PC-9 (cell line): ENCODE measurements at regions not wholly inside any gene's neighbourhood (a gene's known extent, or its start where the extent isn't known, plus 50 kb on each side); places are given as distances from the start of the nearest gene placed in this dataset.

ENCODE experiments used
- BruUV-seq: library from RNA; stranded (reverse); fragments of 400-500 nt; replicated peaks from 2 replicates; lab custom pipeline; 2021; lab: Mats Ljungman, UMichigan
- CTCF ChIA-PET: fragments of 300-600 bp; sonication (Branson Sonifier 250); formaldehyde crosslinking; loops from one replicate; lab custom pipeline; 2022; ENCODE audit warnings: antibody characterized with exemption; lab: Charles Lee
- POLR2A ChIA-PET: fragments of 300-600 bp; sonication (Branson Sonifier 250); formaldehyde crosslinking; loops from one replicate; lab custom pipeline; 2022; ENCODE audit warnings: antibody characterized with exemption; ENCODE audit not compliant: unreplicated experiment; lab: Charles Lee
- DNase-seq, 2 experiments: peaks; one replicate each; pipeline versions ENCODE4 v3.0.0 to v3.0.0-alpha.2; 2015 to 2022; ENCODE audit warnings: mixed read lengths in 1 of 2
- H2AFZ ChIP-seq: fragments of 200-600 bp; sonication (generic); 2 replicates; pipeline ENCODE4 v1.8.1; 2017; ENCODE audit warnings: antibody characterized with exemption
- H3F3A ChIP-seq: fragments of 200-600 bp; sonication (generic); 2 replicates; pipeline ENCODE4 v1.8.1; 2017; ENCODE audit warnings: antibody characterized with exemption, mild to moderate bottlenecking, low read depth; ENCODE audit not compliant: insufficient read depth
- H3K27ac ChIP-seq: fragments of 200-600 bp; sonication (generic); 2 replicates; pipeline ENCODE4 v1.6.1; 2016; ENCODE audit warnings: mixed run types
- H3K27me3 ChIP-seq: fragments of 200-600 bp; sonication (generic); 2 replicates; pipeline ENCODE4 v1.6.1; 2016; ENCODE audit warnings: low read depth, mixed run types; ENCODE audit not compliant: insufficient read depth
- H3K36me3 ChIP-seq: fragments of 200-600 bp; sonication (generic); 2 replicates; pipeline ENCODE4 v1.6.1; 2016; ENCODE audit warnings: low read depth, mixed run types
- H3K4me1 ChIP-seq: fragments of 200-600 bp; sonication (generic); replicated peaks from 2 replicates; pipeline ENCODE4 v1.6.1; 2016; ENCODE audit warnings: mixed run types; ENCODE audit not compliant: insufficient read depth
- H3K4me2 ChIP-seq: fragments of 200-600 bp; sonication (generic); 2 replicates; pipeline ENCODE4 v1.6.1; 2017; ENCODE audit warnings: mixed run types
- H3K4me3 ChIP-seq: fragments of 200-600 bp; sonication (generic); 2 replicates; pipeline ENCODE4 v1.6.1; 2016; ENCODE audit warnings: mixed run types
- H3K79me2 ChIP-seq: fragments of 200-600 bp; sonication (generic); 2 replicates; pipeline ENCODE4 v1.6.1; 2017; ENCODE audit warnings: low read depth, mixed run types
- H3K9me2 ChIP-seq: fragments of 200-600 bp; sonication (generic); 2 replicates; pipeline ENCODE4 v1.8.1; 2017; ENCODE audit warnings: mild to moderate bottlenecking; ENCODE audit not compliant: insufficient read depth
- H3K9me3 ChIP-seq: fragments of 200-600 bp; sonication (generic); 2 replicates; pipeline ENCODE4 v1.8.1; 2016; ENCODE audit warnings: low read depth; ENCODE audit not compliant: insufficient read depth
- H4K20me1 ChIP-seq: fragments of 200-600 bp; sonication (generic); 2 replicates; pipeline ENCODE4 v1.8.1; 2017; ENCODE audit not compliant: insufficient read depth
- EZH2 ChIP-seq: fragments of 200-600 bp; sonication (generic); IDR thresholded peaks from 2 replicates; pipeline ENCODE4 v1.8.0; 2017; ENCODE audit warnings: antibody characterized with exemption, low read depth
- intact Hi-C: fragments of 100-400 bp; cut with micrococcal nuclease; formaldehyde crosslinking; loops from one replicate; pipeline ENCODE4 v1.10.0; 2022; ENCODE audit not compliant: unreplicated experiment
- TF ChIP-seq, protein P1 (sequence below): fragments of 200-600 bp; sonication (generic); conservative IDR thresholded peaks from 2 replicates; pipeline ENCODE4 v1.6.1; 2017; ENCODE audit warnings: mixed run types, antibody characterized with exemption, mild to moderate bottlenecking, moderate library complexity

DNA sequence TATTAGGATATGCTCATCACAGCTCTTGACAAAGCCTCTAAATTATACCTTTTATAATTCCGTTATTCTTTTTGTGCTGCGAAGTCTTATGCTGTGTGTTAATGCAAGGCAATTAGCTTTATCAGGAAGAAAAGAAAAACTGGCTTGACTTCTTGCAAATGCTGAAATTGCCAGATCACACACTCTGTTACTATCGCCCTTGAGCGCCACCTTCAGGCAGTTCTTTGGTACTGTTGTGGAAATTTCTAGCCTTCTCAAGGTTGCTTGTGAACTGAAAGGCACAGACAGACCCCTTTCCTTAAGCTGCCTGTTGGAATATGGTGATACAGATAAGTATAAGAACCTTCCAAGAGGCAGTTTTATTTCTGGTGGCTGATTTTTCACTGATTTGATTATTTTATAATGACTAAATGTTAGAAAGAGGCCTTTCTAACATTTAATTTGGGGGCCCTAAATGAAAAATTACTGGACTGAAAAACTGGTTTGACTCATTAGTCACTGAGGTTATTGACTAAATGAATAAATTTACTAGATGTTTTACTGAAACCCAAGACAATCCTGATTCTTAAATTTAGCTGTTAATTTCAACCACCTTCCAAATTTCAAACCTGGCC, 126.2 kb upstream of the RASGRP1 start:
- Histone ChIP-seq H3K9me2 (no peaks in the 10 kb centered on the region), H3K4me3 (no peak overlapping the region), H2AFZ (no peak overlapping the region), H3K36me3 (no peaks in the 10 kb centered on the region), H3K27me3 (no peaks in the 10 kb centered on the region), H3K79me2 (no peaks in the 10 kb centered on the region), H3K27ac (no peak overlapping the region), H3F3A (no peaks in the 10 kb centered on the region), H3K4me2 (no peak overlapping the region), H3K9me3 (no peaks in the 10 kb centered on the region), H4K20me1 (no peaks in the 10 kb centered on the region), H3K4me1 (no peaks in the 10 kb centered on the region)
- TF ChIP-seq, protein P1, sequence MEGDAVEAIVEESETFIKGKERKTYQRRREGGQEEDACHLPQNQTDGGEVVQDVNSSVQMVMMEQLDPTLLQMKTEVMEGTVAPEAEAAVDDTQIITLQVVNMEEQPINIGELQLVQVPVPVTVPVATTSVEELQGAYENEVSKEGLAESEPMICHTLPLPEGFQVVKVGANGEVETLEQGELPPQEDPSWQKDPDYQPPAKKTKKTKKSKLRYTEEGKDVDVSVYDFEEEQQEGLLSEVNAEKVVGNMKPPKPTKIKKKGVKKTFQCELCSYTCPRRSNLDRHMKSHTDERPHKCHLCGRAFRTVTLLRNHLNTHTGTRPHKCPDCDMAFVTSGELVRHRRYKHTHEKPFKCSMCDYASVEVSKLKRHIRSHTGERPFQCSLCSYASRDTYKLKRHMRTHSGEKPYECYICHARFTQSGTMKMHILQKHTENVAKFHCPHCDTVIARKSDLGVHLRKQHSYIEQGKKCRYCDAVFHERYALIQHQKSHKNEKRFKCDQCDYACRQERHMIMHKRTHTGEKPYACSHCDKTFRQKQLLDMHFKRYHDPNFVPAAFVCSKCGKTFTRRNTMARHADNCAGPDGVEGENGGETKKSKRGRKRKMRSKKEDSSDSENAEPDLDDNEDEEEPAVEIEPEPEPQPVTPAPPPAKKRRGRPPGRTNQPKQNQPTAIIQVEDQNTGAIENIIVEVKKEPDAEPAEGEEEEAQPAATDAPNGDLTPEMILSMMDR, result peak; percentile 76
- no peak for TF ChIP-seq EZH2
- no TSS peak for BruUV-seq
- POLR2A ChIA-PET, result interaction anchor here (0.7 kb wide), 1 partner anchor 11 kb away, joined by 4 read pairs; no protein-coding TSS in a partner anchor
- CTCF ChIA-PET, result interaction anchor here (0.6 to 2.2 kb wide), 6 partner anchors 9 to 923 kb away, joined by 3 to 7 read pairs (median 4); no protein-coding TSS in a partner anchor
- DNase-seq, result peak in 1 of 2 experiments; percentile 61
- intact Hi-C loops, result loop anchor here (2.0 kb wide), 1 partner anchor 250 kb away; no protein-coding TSS in a partner anchor

DNA sequence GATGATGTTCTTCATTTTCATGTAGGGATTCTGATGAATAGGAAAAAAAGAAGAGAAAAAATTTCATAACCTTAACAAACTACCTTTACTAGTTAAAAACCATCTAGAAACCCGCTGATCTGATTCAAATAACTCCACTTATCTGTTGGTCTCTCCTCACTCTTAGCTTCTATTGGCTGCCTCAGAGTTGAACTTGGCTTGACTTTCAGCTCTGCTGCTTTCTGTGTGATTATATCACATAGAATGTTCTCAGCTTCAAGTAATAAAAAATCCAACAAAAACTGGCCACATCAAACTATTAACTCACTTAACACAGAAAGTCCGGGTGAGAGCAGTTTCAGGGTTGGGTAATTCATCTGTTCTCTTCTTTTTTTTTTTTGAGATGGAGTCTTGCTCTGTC, 126.8 kb upstream of the RASGRP1 start:
- no peaks in the 10 kb centered on the region for H3K4me1 ChIP-seq
- no peaks in the 10 kb centered on the region for H3K9me3 ChIP-seq
- no peak overlapping the region for H2AFZ ChIP-seq
- no peak overlapping the region for H3K4me2 ChIP-seq
- TF ChIP-seq EZH2, result no peak
- TF ChIP-seq, protein P1, result no peak
- BruUV-seq, result no TSS peak
- H4K20me1 ChIP-seq, result no peaks in the 10 kb centered on the region
- H3K4me3 ChIP-seq, result no peak overlapping the region
- no peaks in the 10 kb centered on the region for H3K27me3 ChIP-seq
- H3K36me3 ChIP-seq, result no peaks in the 10 kb centered on the region
- no peak for DNase-seq
- ChIA-PET POLR2A (no interaction called here), CTCF (interaction anchor here (0.6 to 2.2 kb wide), 3 partner anchors 8 to 924 kb away, joined by 3 to 7 read pairs (median 3); no protein-coding TSS in a partner anchor)
- no peak overlapping the region for H3K27ac ChIP-seq
- intact Hi-C loops, result loop anchor here (2.0 kb wide), 1 partner anchor 251 kb away; no protein-coding TSS in a partner anchor
- no peaks in the 10 kb centered on the region for H3F3A ChIP-seq
- no peaks in the 10 kb centered on the region for H3K9me2 ChIP-seq
- H3K79me2 ChIP-seq, result no peaks in the 10 kb centered on the region

DNA sequence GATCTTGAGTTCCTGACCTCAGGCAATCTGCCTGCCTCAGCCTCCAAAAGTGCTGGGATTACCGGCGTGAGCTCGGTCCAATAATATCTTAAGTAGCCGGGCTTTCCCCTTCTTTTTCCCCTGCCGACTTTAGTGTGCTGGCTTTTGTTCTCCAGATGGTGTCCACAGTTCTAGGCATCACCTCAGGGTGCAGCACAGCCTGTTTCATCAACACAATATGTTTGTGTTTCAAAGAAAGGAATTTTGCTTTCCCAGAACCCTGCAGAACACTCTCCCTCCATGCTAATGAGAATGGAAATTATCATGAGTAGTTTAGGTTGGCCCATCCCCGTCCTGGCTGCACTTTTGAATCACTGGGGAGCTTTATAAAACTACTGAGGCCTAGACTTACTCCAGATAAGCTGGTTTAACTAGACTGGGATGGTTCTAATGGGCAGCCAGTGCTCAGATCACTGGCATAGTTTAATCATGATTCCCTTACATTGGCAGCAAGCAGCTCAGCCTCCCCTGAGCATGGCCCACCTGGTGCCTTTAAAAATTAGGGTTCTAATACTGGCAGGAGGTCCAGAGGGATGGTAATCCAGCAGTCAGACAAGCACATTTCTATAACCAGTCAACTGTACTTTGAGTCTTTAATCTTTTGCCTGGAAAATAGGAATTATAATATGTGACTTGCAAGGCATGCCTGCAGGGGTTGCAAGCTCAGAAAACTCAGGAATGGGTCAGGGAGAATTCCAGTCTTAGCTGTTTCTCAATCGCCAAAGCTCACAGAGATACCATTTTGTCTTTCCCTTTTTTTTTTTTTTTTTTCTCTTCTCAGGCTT, 127.6 kb upstream of the RASGRP1 start:
- Histone ChIP-seq H4K20me1 (no peaks in the 10 kb centered on the region), H2AFZ (no peak overlapping the region), H3K4me3 (no peak overlapping the region), H3K4me2 (no peak overlapping the region), H3K79me2 (no peaks in the 10 kb centered on the region), H3K4me1 (no peaks in the 10 kb centered on the region), H3K9me2 (no peaks in the 10 kb centered on the region), H3K27ac (no peak overlapping the region), H3K27me3 (no peaks in the 10 kb centered on the region), H3K9me3 (no peaks in the 10 kb centered on the region), H3K36me3 (no peaks in the 10 kb centered on the region), H3F3A (no peaks in the 10 kb centered on the region)
- intact Hi-C loops, result loop anchor here (2.0 kb wide), 1 partner anchor 251 kb away; no protein-coding TSS in a partner anchor
- no TSS peak for BruUV-seq
- CTCF ChIA-PET, result interaction anchor here (0.6 to 0.7 kb wide), 2 partner anchors 7 to 370 kb away, joined by 3 to 4 read pairs; no protein-coding TSS in a partner anchor
- POLR2A ChIA-PET, result no interaction called here
- TF ChIP-seq, protein P1, result no peak
- TF ChIP-seq EZH2, result no peak
- no peak for DNase-seq
